Sciatic nerve (tissue), 2 donors: ENCODE measurements at regions not wholly inside any gene's neighbourhood (a gene's known extent, or its start where the extent isn't known, plus 50 kb on each side); places are given as distances from the start of the nearest gene placed in this dataset.
"Not testable (repeated sequence)": the region's sequence is repeated elsewhere in the genome, so short reads cannot be mapped to it uniquely, and the experiment has no call there.

Source experiments
- ATAC-seq: fragments of 200-7000 bp; cut with Tn5 transposase; one replicate; pipeline ENCODE4 v1.9.1; 2020; ENCODE audit warnings: mild to moderate bottlenecking, moderate library complexity
- DNase-seq: peaks from one replicate; pipeline ENCODE4 v3.0.0-alpha.2; 2020; ENCODE audit warnings: low spot score
- intact Hi-C: fragments of 100-400 bp; cut with DNase I; formaldehyde crosslinking; loops from one replicate; pipeline ENCODE4 v1.14.2; 2022
- donor health status: DM: no; HTN: no; CAD: no.
- donor health status: DM: no; HTN: no; CAD: no.

- intact Hi-C loops, result no loop called here
- DNase-seq, result no peak
- no peak for ATAC-seq
These were observed 51.8 kb upstream of the ZSWIM5 start for GRCh38 chr1:45258059-45258650.

GRCh38 chr1:45259053-45259452 is 52.6 kb upstream of the ZSWIM5 start:
- ATAC-seq, result no peak
- intact Hi-C loops, result no loop called here
- no peak for DNase-seq

DNA sequence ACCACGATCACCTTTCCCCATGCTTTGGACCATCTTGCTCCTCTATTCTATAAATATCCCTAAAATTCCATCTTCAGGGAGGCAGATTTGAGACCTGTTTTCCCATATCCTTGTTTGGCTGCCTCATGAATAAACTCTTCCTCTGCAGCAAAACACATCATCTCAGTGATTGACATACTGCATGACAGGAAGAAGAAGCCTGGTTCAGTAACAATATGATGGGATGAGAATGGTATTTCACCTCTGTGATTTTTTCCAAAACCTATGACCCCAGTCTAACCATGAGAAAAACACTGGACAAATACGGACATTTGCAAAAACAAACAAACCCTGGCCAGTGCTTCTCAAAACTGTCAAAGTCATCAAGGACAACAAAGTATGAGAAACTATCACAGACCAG is 53.8 kb upstream of the ZSWIM5 start:
- intact Hi-C loops, result no loop called here
- DNase-seq, result no peak
- no peak for ATAC-seq

GRCh38 chr1:45263132-45263531 is 56.7 kb upstream of the ZSWIM5 start:
- intact Hi-C loops, result no loop called here
- no peak for ATAC-seq
- DNase-seq, result no peak

- ATAC-seq (no peak), DNase-seq (no peak)
- intact Hi-C loops, result no loop called here
These were observed 58.8 kb upstream of the ZSWIM5 start for GRCh38 chr1:45265244-45265643.

DNA sequence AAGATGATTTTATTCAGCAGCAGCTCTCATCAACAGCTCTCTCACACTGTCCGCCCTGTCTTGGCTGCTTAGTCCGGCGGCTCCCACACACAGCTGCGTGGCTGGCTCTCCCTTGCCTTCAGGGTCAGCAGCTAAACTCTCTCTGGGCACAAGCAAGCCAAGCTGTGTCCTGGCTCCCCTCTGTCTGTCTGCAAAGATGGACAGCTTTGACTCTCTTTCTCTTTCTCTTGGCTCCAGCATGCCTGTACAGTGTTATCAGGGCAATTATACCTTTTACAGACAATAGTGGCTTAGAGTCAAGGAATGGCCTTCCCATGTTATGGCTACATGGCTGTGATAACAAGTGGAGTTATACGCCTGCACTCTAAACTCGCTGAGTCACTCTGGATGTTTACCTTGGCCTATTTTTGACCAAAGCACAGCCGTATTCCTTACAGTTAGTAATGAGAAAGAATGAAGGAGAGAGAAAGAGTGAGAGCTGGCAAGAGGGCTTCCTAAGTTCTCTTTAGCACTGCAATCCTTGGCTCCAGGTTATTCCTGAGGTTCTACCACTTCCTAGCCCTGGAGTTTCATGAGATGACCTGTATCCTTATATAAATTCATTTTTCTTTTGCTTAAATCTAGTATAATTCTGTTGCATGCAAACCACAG is 59.9 kb upstream of the ZSWIM5 start:
- ATAC-seq (peak; percentile 96), DNase-seq (peak; percentile 76)
- intact Hi-C loops, result no loop called here

DNA sequence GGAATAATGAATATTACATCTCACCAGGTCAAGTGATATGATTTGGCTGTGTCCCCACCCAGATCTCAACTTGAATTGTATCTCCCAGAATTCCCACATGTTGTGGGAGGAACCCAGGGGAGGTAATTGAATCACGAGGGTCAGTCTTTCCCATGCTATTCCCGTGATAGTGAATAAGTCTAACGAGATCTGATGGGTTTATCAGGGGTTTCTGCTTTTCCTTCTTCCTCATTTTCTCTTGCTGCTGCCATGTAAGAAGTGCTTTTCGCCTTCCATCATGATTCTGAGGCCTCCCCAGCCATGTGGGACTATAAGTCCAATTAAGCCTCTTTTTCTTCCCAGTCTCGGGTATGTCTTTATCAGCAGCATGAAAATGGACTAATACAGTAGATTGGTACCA is 58.4 kb upstream of the HPDL start:
- ATAC-seq, intact Hi-C loops, DNase-seq: not testable (repeated sequence)

- ATAC-seq, DNase-seq, intact Hi-C loops: not testable (repeated sequence)
These were observed 54.4 kb upstream of the HPDL start for GRCh38 chr1:45272267-45272666.

GRCh38 chr1:45272913-45273371 is 53.8 kb upstream of the HPDL start:
- DNase-seq (no peak), ATAC-seq (no peak)
- intact Hi-C loops, result no loop called here

- ATAC-seq, result no peak
- no peak for DNase-seq
- intact Hi-C loops, result no loop called here
These were observed 51.6 kb upstream of the HPDL start for GRCh38 chr1:45275054-45275453.
